Liver (tissue), 8 donors: ENCODE measurements at regions not wholly inside any gene's neighbourhood (a gene's known extent, or its start where the extent isn't known, plus 50 kb on each side); places are given as distances from the start of the nearest gene placed in this dataset.

ENCODE experiments used
- DNase-seq: peaks from one replicate; pipeline ENCODE4 v3.0.0-alpha.2; 2017; ENCODE audit warnings: low spot score
- H3K27ac ChIP-seq, 2 donors: one replicate each; pipeline ENCODE4 v1.7.0; 2013; ENCODE audit warnings: inconsistent platforms in 2 of 2, low read length in 2 of 2, control low read depth in 1 of 2, low read depth in 1 of 2, mild to moderate bottlenecking in 1 of 2
- H3K27me3 ChIP-seq, 4 donors: one replicate each; pipeline versions ENCODE4 v1.6.1 to v1.7.0; 2013; ENCODE audit warnings: low read length in 3 of 4, inconsistent platforms in 1 of 4, mild to moderate bottlenecking in 1 of 4, moderate library complexity in 1 of 4; ENCODE audit not compliant: control insufficient read depth in 4 of 4, insufficient read depth in 4 of 4
- H3K36me3 ChIP-seq, 4 donors: one replicate each; pipeline versions ENCODE4 v1.6.1 to v1.7.0; 2013; ENCODE audit warnings: low read length in 3 of 4, mild to moderate bottlenecking in 3 of 4, low read depth in 1 of 4, moderate library complexity in 1 of 4; ENCODE audit not compliant: control insufficient read depth in 4 of 4, insufficient read depth in 3 of 4
- H3K4me1 ChIP-seq, 4 donors: one replicate each; pipeline versions ENCODE4 v1.6.1 to v1.7.0; 2013; ENCODE audit warnings: low read length in 3 of 4, mild to moderate bottlenecking in 3 of 4, moderate library complexity in 1 of 4; ENCODE audit not compliant: control insufficient read depth in 4 of 4, insufficient read depth in 4 of 4
- H3K4me3 ChIP-seq, 3 donors: one replicate each; pipeline versions ENCODE4 v1.6.1 to v1.7.0; 2013; ENCODE audit warnings: low read length in 3 of 3, control low read depth in 1 of 3, low read depth in 1 of 3, mild to moderate bottlenecking in 1 of 3
- H3K9ac ChIP-seq, 2 donors: one replicate each; pipeline ENCODE4 v1.7.0; 2013; ENCODE audit warnings: low read length in 2 of 2, mild to moderate bottlenecking in 2 of 2, moderate library complexity in 2 of 2, control low read depth in 1 of 2, low read depth in 1 of 2
- H3K9me3 ChIP-seq, 4 donors: one replicate each; pipeline versions ENCODE4 v1.6.1 to v1.7.0; 2013; ENCODE audit warnings: low read length in 3 of 4; ENCODE audit not compliant: control insufficient read depth in 4 of 4
- ATF3 ChIP-seq: IDR thresholded peaks from 2 replicates; pipeline ENCODE4 v1.6.1; 2016; ENCODE audit warnings: antibody characterized with exemption
- CTCF ChIP-seq: fragments of 150-350 bp; IDR thresholded peaks from 2 replicates; pipeline ENCODE4 v1.5.1; 2017; ENCODE audit warnings: improper control_type of control experiment, low read depth, low read length; ENCODE audit not compliant: missing input control
- EGR1 ChIP-seq, 2 donors: IDR thresholded peaks; 2 replicates each; pipeline ENCODE4 v1.6.1; 2016 to 2018; ENCODE audit warnings: antibody characterized with exemption in 2 of 2, low read depth in 2 of 2
- FOXA2 ChIP-seq: IDR thresholded peaks from 2 replicates; pipeline ENCODE4 v1.6.1; 2016; ENCODE audit warnings: antibody characterized with exemption
- GABPA ChIP-seq, 2 donors: IDR thresholded peaks in 1 of 2; conservative IDR thresholded peaks in 1 of 2; 2 replicates each; pipeline ENCODE4 v1.6.1; 2016; ENCODE audit warnings: antibody characterized with exemption in 2 of 2, mild to moderate bottlenecking in 1 of 2, moderate library complexity in 1 of 2
- HNF4A ChIP-seq, 2 donors: conservative IDR thresholded peaks; 2 replicates each; pipeline ENCODE4 v1.6.1; 2016; ENCODE audit warnings: antibody characterized with exemption in 2 of 2, mild to moderate bottlenecking in 2 of 2
- JUND ChIP-seq, 2 donors: IDR thresholded peaks; 2 replicates each; pipeline ENCODE4 v1.6.1; 2016; ENCODE audit warnings: antibody characterized with exemption in 2 of 2
- NR2F2 ChIP-seq: IDR thresholded peaks from 2 replicates; pipeline ENCODE4 v1.6.1; 2016; ENCODE audit warnings: antibody characterized with exemption
- RAD21 ChIP-seq, 2 donors: IDR thresholded peaks; 2 replicates each; pipeline ENCODE4 v1.6.1; 2016; ENCODE audit warnings: antibody characterized with exemption in 2 of 2, mild to moderate bottlenecking in 2 of 2
- SP1 ChIP-seq: IDR thresholded peaks from 2 replicates; pipeline ENCODE4 v1.6.1; 2018; ENCODE audit warnings: antibody characterized with exemption, mild to moderate bottlenecking
- TAF1 ChIP-seq: conservative IDR thresholded peaks from 2 replicates; pipeline ENCODE4 v1.6.1; 2016; ENCODE audit warnings: antibody characterized with exemption, mild to moderate bottlenecking
- YY1 ChIP-seq: IDR thresholded peaks from 2 replicates; pipeline ENCODE4 v1.6.1; 2016; ENCODE audit warnings: antibody characterized with exemption, mild to moderate bottlenecking
- ZBTB33 ChIP-seq: IDR thresholded peaks from 2 replicates; pipeline ENCODE4 v1.6.1; 2016; ENCODE audit warnings: antibody characterized with exemption
- WGBS: extraction: QIAGEN DNeasy Blood & Tissue Kit; methylation state at CpG from one replicate; pipeline ENCODE4 v1.1.7; 2013; 5-methylcytosine and 5-hydroxymethylcytosine counted together
- TF ChIP-seq, protein P1 (sequence below): IDR thresholded peaks from 2 replicates; pipeline ENCODE4 v1.6.1; 2016; ENCODE audit warnings: antibody characterized with exemption, mild to moderate bottlenecking
- donor health status: healthy.
- donor health status: healthy.
- donor health status: healthy.
- donor health status: healthy.
- donor health status: healthy.

DNA sequence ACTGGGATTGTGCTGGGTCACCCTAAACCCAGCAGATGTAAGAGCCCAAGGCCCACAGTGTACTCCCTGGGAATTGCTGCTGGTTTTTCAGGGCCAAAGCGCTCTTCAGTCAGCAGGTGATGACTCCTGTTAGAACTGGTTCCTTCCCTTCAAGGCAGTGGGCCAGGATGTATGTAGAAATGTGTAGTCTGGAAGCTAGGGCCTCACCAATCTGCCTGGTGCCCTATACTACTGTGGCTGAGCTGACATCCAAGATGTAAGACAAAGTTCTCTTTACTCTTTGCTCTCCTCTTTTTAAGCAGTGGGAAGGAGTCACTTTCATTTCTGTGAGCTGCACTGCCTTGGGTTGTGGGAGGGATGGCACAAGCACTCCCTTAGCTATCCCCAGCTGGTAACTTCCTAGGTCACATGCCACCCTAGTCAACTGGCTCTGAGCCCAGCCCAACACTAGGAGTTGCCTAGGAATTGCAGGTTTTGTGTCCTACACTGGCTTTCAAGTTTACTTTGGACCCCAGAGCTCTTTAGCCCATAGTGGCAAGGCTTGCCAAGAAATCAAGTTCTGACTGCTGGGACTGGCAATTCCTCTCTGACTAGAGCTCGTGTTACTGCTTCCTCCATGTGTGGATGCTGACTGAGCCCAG is 249.2 kb downstream of the C12orf50 start:
- H3K27ac ChIP-seq = no peak overlapping the region
- H3K9me3 ChIP-seq = peaks cover 0 to 2% (median 1%) of the 10 kb centered on the region in 4 donors
- no peaks in the 10 kb centered on the region for H3K36me3 ChIP-seq
- H3K9ac ChIP-seq = no peak overlapping the region
- no peak for TF ChIP-seq HNF4A (conservative IDR thresholded peaks at IDR 0.05)
- TF ChIP-seq JUND (IDR thresholded peaks at IDR 0.05) = no peak
- TF ChIP-seq NR2F2 = no peak
- TF ChIP-seq EGR1 (IDR thresholded peaks at IDR 0.05; ENCODE audit: low read depth in 2 of 2) = no peak
- TF ChIP-seq RAD21 (IDR thresholded peaks at IDR 0.05) = no peak
- H3K27me3 ChIP-seq = no peaks in the 10 kb centered on the region
- 87% methylated on average over 2 of the region's 2 CpGs for WGBS
- H3K4me1 ChIP-seq = no peaks in the 10 kb centered on the region
- H3K4me3 ChIP-seq = no peak overlapping the region
- DNase-seq = no peak

DNA sequence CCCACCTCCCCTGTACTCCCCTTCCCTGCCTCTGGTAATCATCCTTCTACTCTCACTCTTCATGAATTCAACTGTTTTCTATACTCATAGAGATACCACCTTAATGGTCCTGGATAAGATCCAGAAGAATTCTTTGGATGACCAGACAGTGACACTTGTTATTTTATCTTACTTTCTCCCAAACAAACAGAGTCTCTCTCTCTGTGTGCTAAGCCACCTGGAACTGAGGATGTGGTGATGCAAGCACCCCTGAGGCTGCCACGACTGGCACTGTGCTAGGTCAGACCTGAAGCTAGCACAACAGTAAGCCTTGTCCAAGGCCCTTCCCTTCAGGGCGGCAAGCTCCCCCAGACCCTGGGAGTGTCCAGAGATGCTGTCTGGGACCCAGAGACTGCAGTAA is 250.2 kb downstream of the C12orf50 start:
- WGBS = 57% methylated on average over 2 of the region's 2 CpGs
- no peak overlapping the region for H3K27ac ChIP-seq
- no peak overlapping the region for H3K4me3 ChIP-seq
- H3K4me1 ChIP-seq = no peaks in the 10 kb centered on the region
- no peaks in the 10 kb centered on the region for H3K36me3 ChIP-seq
- TF ChIP-seq YY1 (no peak), TAF1 (no peak), CTCF (no peak), NR2F2 (no peak), SP1 (no peak), ZBTB33 (no peak), FOXA2 (no peak), ATF3 (no peak), GABPA (IDR thresholded peaks at IDR 0.05 in 1 of 2, conservative IDR thresholded peaks at IDR 0.05 in 1 of 2) (no peak)
- TF ChIP-seq, protein P1, sequence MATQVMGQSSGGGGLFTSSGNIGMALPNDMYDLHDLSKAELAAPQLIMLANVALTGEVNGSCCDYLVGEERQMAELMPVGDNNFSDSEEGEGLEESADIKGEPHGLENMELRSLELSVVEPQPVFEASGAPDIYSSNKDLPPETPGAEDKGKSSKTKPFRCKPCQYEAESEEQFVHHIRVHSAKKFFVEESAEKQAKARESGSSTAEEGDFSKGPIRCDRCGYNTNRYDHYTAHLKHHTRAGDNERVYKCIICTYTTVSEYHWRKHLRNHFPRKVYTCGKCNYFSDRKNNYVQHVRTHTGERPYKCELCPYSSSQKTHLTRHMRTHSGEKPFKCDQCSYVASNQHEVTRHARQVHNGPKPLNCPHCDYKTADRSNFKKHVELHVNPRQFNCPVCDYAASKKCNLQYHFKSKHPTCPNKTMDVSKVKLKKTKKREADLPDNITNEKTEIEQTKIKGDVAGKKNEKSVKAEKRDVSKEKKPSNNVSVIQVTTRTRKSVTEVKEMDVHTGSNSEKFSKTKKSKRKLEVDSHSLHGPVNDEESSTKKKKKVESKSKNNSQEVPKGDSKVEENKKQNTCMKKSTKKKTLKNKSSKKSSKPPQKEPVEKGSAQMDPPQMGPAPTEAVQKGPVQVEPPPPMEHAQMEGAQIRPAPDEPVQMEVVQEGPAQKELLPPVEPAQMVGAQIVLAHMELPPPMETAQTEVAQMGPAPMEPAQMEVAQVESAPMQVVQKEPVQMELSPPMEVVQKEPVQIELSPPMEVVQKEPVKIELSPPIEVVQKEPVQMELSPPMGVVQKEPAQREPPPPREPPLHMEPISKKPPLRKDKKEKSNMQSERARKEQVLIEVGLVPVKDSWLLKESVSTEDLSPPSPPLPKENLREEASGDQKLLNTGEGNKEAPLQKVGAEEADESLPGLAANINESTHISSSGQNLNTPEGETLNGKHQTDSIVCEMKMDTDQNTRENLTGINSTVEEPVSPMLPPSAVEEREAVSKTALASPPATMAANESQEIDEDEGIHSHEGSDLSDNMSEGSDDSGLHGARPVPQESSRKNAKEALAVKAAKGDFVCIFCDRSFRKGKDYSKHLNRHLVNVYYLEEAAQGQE = no peak
- no peak overlapping the region for H3K9ac ChIP-seq
- no peaks in the 10 kb centered on the region for H3K27me3 ChIP-seq
- H3K9me3 ChIP-seq = peaks cover 0 to 2% (median 1%) of the 10 kb centered on the region in 4 donors
- DNase-seq = no peak
